NCI-H1417 (cell line): ENCODE measurements at regions not wholly inside any gene's neighbourhood (a gene's known extent, or its start where the extent isn't known, plus 50 kb on each side); places are given as distances from the start of the nearest gene placed in this dataset.

ENCODE experiments used
- DNase-seq, 3 experiments: peaks; one replicate each; lab custom pipeline; 2025; lab: John Stamatoyannopoulos, UW

GRCh38 chr13:57784633-57785032, 153.1 kb downstream of the PCDH17 start:
- no peak for DNase-seq

GRCh38 chr13:57787058-57787791, 155.7 kb downstream of the PCDH17 start:
- no peak for DNase-seq

GRCh38 chr13:57799624-57800023, 168.1 kb downstream of the PCDH17 start:
- DNase-seq, result no peak

- peak in 1 of 3 experiments; percentile 17 for DNase-seq
Observed at GRCh38 chr13:57813651-57814050, 182.1 kb downstream of the PCDH17 start.

- no peak for DNase-seq
Observed at GRCh38 chr13:57815600-57815999, 184.1 kb downstream of the PCDH17 start.

GRCh38 chr13:57820924-57821323, 189.4 kb downstream of the PCDH17 start:
- DNase-seq, result no peak

- no peak for DNase-seq
Observed at GRCh38 chr13:57823704-57824103, 192.2 kb downstream of the PCDH17 start.

GRCh38 chr13:57824121-57824520, 192.6 kb downstream of the PCDH17 start:
- DNase-seq, result no peak

GRCh38 chr13:57825066-57825465, 193.5 kb downstream of the PCDH17 start:
- peak in 1 of 3 experiments; percentile 51 for DNase-seq

GRCh38 chr13:57829496-57829895, 198.0 kb downstream of the PCDH17 start:
- DNase-seq, result no peak

GRCh38 chr13:57832187-57832586, 200.6 kb downstream of the PCDH17 start:
- DNase-seq, result no peak

GRCh38 chr13:57837801-57838200, 206.3 kb downstream of the PCDH17 start:
- no peak for DNase-seq

GRCh38 chr13:57843521-57843920, 212.0 kb downstream of the PCDH17 start:
- DNase-seq, result no peak

GRCh38 chr13:57846600-57847173, 215.1 kb downstream of the PCDH17 start:
- DNase-seq, result no peak

GRCh38 chr13:57857945-57858344, 226.4 kb downstream of the PCDH17 start:
- DNase-seq, result peak in 1 of 3 experiments; percentile 23

GRCh38 chr13:57858376-57858775, 226.8 kb downstream of the PCDH17 start:
- DNase-seq, result peak in 1 of 3 experiments; percentile 23

GRCh38 chr13:57862879-57863278, 231.3 kb downstream of the PCDH17 start:
- DNase-seq, result no peak

GRCh38 chr13:57865600-57866294, 234.2 kb downstream of the PCDH17 start:
- no peak for DNase-seq

- DNase-seq, result no peak
Observed at GRCh38 chr13:57874530-57874929, 243.0 kb downstream of the PCDH17 start.

- no peak for DNase-seq
Observed at GRCh38 chr13:57877601-57878000, 246.1 kb downstream of the PCDH17 start.

- DNase-seq, result peak in 2 of 3 experiments; percentile 31 to 72
Observed at GRCh38 chr13:57878291-57878690, 246.7 kb downstream of the PCDH17 start.

GRCh38 chr13:57897225-57897624, 265.7 kb downstream of the PCDH17 start:
- no peak for DNase-seq

GRCh38 chr13:57899096-57899495, 267.6 kb downstream of the PCDH17 start:
- no peak for DNase-seq
